ENCODE measurements at regions not wholly inside any gene's neighbourhood (a gene's known extent, or its start where the extent isn't known, plus 50 kb on each side); places are given as distances from the start of the nearest gene placed in this dataset.

DNA sequence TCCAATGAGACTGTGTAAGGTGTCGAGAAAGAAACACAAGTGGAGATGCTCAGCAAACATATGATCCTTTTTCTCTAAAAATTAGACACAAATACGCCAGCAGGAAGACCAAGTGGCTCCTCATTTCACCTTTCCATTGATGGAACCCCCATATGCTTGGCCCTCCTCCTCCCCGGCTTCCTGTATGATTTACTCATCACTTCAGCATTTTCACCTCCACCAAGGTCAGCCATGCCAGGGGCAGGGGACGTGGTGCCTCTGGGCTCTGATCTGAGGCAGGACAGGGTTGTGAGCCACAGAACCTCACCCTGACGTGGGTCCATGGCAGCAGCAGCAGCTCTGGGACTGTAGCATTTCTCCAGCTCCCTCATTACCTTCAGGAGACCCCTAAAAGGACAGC, 116.8 kb upstream of the PFKP start:
- no peak for DNase-seq (ENCODE audit: low read depth in 3 of 3)

DNA sequence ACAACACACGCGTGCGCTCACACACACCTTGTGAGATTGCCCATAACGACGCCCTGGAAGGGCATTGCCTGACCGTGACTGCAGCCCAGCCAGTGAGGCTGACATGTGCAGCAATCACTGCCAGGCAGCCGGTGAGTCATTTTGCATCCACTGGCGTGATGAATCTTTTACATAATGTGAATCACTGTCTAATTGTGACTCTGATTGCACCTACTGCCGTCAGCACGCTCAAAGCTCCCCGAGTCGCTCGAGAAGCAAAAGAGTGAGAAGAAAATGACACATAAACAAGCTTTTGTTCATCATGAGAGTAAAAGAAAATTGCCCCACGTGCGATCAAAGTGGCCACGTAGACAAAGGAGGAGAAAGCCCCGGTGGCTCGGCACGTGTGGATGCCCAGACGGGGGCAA, 117.4 kb upstream of the PFKP start:
- DNase-seq (ENCODE audit: low read depth in 3 of 3), result peak; percentile 13 to 58 (median 46)

DNA sequence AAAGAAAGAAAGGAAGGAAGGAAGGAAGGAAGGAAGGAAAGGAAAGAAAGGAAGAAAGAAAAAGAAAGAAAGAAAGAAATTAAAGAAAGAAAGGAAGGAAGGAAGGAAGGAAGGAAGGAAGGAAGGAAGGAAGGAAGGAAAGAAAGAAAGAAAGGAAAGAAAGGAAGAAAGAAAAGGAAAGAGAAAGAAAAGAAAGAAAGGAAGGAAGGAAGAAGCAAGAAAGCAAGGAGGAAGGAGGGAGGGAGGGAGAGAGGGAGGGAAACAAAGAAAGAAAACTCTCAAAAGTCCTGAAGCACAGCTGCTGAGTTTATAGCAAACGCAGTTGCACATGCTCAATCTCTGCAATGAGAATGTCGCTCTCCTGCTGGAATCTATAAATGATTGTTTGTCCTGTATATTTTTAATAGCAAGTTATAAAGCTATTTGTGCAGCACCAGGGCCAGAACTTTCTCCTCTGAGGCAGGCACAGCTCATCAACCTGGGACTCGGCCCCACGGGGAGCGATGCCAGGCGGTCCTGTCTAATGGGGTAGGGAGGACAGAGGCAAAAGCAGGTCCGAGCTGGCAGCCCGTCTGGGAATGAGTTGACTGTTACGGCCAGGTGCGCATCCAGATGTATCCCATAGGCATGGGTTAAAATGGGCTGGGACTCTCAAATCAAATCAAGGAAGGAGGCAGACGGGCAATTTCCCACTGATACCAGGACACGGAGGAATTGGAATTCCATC, 118.0 kb upstream of the PFKP start:
- no peak for DNase-seq (ENCODE audit: low read depth in 3 of 3)

DNA sequence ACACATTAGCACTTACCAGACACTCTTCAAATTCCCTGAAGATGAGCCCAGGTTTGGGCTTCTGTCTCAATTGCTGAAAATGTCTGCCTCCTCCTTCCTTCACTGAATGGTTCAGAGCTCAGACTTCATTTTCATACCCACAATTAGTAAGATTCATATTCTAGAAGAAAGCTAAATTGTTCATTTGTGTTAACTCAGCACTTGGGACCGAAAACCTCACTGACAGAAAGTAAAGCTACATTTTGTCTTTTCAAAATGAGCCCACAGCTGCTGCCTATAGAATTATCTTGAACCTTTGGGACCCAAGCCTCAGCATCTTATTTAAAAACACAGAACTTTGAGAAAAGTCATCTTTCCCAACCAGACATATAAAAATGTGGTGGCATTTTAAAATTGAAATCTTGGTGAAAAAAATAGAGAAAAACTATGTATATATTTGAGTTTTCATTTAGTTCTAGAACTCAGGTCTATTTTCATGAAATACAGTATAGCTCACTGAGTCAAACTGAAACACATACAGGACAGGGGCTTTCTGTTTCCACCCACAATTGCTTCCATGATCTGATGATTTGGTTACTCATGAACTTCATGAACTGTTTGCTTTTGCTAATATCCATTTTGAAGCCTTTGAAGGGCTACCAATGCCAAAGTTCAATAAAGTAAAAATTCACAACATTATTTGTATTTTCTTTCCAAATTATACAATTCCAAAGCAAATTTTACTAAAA, 119.1 kb upstream of the PFKP start:
- no peak for DNase-seq (ENCODE audit: low read depth in 3 of 3)

DNA sequence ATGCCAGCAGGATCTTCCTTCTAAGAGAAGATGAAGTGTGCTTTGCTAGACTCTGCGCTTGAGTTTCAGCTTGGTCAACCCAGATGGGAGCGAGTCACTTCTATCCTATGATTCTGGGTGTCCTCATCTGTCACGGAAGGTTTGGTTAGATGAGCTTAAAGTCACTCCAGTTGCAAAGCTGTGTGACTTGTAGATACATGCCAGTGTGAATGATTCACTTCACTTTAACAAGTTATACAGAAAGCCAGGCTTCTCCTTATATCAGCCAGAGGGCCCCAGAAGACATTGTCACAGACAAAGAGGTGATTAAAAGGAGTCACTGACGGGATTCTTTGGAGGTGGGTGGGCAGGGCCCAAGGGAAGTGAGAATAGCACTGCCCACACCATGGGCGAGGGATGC, 122.6 kb upstream of the PFKP start:
- no peak for DNase-seq (ENCODE audit: low read depth in 3 of 3)

DNA sequence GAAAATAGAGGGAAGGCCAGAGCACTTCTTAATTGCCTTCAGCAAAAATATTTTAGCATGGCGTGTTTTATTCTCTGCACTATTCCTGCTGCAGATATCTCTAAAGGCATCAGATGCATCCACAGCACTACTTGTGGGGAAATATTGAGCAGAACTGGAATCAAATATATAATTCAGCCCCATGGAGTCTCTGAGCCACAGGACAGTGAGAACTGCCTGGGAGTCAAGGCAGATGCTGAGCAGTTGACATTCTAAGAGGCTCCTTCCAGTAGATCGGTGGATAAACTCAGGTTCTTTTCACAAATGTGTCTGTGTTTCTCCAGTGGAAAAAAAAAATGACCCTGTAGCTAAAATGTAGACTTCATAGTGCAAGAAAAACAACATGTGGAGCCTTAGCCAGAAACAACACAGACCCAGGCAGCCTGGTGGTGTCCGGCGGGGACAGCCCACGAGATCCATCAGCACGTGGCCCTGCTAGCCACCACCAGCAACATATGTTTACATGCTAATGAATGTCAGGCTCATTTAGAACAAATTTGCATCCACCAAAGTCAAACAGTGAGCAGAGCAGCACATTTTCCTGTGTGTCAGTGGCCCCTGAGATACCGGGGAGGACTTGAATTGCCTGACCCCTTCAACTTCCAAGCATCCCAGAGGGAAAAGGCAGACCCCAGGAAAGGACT, 123.3 kb upstream of the PFKP start:
- DNase-seq (ENCODE audit: low read depth in 3 of 3), result no peak

DNA sequence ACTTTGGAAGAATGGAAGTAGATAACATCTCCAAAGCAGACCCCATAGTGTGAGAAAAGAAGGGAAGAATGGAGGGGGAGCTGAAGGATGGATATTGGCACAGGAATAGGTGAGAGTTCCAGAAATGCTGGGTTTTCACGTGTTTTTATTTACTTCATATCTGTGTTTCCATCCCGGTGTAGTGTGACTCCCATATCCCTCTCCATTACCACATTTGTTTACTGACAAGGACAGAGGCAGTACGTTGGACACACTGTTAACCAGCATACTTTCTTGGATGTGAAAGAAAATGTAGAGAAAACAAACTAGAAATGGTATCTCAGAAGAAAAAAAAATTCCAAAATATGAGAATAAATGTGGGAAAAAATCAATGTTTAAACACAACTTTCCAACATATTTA, 124.4 kb upstream of the PFKP start:
- no peak for DNase-seq (ENCODE audit: low read depth in 3 of 3)

DNA sequence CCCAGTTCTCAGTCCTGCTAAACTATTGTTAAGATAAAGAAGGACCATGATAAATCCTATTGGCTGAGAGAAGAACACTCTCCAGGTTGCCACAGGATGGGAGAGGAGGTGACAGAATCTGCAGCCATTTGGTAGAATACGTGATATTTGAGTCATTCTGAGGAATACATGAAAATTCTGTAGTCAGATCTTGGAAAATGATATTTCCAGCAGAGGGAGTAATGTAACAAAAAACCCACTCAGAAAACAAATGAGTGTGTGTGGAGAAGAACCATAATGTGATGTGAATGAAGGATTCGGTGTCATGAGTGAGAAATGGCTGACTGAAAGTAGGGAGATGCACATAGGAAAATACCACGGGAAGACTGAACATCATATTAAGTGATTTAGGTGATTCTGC, 128.5 kb upstream of the PFKP start:
- no peak for DNase-seq (ENCODE audit: low read depth in 3 of 3)

DNA sequence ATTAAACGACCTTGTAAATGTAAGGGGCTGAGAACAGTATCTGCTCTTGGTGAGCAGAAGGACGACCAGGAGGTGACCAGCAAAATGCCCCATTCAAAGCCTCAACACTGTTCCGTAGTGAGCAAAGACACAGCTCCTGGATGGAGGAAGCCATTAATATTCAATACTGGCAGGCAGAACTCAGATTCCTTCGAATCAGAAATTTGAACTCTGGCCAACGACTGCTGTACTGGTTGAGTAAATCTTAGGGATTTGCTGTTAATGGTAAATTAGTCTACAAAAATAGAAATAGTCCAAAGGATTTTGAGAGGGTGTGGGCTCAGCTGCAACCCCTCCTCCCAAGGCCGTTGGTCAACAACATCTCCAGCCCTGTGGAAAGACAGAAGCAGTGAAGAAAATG, 130.5 kb upstream of the PFKP start:
- no peak for DNase-seq (ENCODE audit: low read depth in 3 of 3)

DNA sequence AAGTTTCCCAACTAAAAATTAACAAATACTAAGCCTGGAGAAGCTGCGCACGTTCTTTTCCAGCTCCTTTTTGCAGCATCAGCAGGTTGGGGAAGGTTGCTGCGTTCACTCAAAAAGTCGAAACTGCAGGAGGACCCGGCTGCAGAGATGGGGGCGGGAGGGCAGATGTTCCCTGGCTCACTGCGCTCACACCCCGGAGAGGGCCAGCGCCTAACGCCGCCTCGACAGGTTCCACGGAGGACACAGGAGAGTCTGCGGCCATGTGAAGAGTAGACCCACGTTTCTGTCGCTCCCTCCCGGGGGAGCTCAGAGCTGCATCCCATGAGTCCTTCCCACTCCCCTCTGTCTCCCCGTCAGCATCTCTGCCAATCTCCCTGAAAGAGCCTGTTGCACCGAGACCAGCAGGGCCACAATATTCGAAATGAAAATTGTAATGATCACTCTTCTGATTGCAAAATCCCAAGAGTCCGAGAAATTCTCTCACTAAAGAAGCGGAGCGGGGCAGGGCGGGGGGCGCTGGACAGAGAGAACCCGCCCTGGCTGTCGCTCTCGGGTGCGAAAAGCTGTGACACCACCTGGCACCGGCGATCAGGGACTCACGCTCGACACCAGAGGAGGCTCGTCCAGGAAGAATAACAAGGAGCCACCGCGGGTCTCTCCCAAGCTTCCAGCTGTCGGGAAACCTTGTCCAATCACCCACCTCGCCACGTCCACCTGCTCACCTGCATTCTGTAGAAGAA, 131.5 kb upstream of the PFKP start:
- no peak for DNase-seq (ENCODE audit: low read depth in 3 of 3)

DNA sequence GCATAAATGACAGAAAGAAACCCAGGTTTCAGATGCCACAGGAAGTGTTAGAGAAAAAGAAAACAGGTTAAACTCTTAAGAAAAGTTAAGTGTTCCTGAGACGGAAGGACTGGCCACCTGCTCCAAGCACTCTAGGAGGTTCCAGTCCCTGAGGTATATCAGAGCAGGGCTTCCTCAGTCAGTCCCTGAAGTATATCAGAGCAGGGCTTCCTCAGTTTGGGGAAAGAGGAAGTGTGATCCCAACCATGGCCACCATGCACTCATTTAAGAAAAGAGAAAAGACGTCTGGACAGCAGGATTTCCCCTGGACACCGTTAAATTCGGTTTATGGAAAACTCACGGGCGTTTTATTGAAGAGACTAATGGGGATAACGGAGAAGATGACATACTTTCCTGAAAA, 133.4 kb upstream of the PFKP start:
- DNase-seq (ENCODE audit: low read depth in 3 of 3), result no peak

DNA sequence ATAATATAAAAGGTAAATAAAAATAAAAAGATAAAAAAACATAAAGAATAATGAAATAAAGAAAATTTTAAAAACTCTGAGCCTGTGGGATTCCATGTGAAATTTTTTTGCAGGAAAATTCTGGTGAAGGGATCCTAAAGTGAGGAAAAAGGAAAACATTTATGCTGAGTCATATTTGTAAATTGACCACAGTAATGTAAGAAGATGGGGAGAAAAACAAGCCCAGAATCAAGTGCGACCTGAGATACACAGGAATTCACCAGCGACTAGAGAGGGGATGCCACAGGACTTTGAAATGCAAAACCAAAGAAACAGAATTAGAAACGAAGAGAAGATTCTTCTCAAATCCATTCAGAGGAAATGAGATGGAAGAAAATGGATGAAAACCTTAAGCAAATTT, 133.8 kb upstream of the PFKP start:
- DNase-seq (ENCODE audit: low read depth in 3 of 3), result no peak

DNA sequence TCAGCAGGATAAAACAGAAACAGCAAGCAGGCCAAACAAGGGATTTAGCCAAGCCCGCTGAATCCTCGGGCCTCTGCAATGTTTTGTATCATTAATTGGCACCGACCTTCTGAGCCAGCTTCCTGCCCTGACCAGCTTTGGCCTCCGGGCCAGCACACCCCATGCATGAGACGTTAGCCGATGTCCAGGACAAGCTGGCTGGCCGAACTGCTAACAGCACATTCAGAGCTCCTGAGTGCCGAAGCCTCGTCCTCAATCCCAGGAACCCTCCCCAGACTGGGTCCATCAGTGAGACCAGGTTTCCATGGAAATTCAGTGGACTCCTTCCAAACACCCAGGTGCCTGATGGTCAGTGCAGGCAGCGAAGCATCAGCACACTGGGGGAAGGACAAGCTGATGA, 134.3 kb upstream of the PFKP start:
- DNase-seq (ENCODE audit: low read depth in 3 of 3), result no peak

DNA sequence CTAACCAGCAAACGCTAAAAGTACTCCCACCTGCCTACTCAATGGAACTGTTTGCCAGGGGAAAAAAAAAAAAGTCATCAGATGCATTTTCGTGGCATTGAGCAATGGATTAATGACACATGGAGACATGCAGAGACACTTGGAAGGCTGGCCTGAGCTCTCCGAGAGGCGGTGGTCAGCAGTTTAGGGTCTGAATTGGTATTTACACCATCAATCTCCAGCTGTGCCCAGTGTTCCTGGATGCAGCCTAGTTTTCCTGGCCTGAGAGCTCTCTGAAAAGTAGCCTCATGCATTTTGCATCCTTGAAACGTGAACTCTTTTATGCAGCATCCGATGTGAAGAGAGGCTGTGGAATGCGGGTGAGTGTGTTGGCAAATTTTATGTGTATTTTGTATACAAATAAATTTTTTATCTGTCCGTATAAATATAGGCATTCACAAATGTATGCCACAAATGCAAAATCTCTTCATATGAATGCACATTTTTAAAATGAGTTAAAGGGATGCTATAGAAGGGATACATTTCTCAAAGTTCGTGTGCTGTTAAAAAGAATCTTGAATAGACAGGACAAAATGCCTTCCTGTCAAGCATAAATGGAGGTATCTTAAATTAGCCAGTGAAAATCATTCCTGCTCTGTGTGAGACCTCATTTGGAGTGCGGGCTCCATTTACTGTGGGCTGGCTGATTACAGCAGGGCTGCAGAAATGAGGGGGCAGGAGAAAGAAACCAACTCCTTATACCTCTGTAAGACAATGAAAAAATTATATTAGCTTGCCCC, 137.7 kb upstream of the PFKP start:
- no peak for DNase-seq (ENCODE audit: low read depth in 3 of 3)

DNA sequence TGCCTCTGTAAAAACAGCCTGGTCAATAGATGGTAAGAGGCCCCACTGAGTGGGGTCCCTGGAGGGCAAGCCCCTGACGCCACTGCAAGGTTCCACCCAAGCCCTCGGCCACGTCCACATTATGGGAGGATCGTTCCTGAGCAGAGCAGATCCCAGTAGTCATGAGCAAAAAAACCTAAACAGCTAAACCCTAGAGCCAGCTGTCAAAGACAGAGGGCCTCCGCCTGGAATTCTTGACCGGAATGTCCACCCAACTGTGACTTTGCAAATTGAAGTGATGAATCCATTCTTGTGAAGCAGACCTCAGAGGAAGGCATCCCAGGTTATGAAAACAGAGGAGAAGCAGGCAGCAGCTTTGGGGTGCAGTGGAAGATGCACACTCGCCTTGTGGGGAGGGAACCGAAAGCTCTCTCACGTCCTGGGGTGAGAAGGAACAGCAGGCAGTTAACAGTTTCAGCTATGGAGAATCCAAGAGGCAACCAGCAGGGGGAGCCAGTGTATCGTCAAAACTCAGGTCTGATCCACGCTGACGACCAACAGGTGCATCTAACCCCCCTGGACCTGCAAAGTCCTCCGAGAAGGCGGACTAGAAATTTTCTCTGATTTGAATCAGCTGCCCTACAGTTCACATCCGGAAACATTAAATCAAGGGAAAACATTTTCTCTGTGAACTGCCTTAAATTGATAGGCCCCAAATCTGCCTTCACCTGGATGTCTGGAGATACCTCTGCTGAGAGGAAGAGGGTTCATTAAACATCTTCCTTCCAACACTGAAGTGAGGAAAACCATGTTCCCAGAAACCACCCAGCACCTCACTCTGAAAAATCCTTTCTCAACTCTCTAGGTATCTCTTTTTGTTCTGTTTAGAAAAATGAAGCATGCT, 139.1 kb upstream of the PFKP start:
- DNase-seq (ENCODE audit: low read depth in 3 of 3), result peak; percentile 39 to 70 (median 57)

DNA sequence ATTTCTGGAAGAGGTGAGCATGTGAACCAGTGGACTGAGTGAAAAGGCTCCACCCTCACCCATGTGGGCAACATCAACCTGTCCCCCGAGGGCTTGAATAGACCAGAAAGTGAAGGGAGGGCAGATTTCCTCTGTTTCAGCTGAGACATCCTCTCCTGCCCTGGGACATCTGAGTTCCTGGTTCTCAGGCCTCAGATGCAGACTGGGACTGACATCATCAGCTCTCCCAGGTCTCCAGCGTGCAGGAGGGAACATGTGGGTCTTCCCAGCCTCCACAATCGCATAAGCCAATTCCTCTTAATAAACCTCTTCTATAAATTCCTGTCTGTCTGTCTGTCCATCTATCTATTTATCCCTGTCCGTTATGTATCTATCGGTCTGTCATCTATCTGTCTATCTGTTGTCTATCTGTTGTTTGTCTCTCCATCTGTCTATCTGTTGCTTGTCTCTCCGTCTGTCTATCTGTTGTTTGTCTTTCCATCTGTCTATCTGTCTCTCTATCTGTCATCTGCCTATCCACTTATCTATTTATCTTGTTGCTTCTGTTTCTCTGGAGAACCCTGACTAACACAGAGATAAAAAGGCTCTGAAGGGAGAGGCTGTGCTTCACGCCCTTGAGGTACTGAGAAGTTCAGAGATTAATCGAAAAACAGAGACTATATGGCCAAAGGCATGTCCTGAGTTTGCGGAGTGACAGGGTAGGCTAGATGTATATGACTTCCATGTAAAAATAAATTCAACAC, 140.3 kb upstream of the PFKP start:
- no peak for DNase-seq (ENCODE audit: low read depth in 3 of 3)

DNA sequence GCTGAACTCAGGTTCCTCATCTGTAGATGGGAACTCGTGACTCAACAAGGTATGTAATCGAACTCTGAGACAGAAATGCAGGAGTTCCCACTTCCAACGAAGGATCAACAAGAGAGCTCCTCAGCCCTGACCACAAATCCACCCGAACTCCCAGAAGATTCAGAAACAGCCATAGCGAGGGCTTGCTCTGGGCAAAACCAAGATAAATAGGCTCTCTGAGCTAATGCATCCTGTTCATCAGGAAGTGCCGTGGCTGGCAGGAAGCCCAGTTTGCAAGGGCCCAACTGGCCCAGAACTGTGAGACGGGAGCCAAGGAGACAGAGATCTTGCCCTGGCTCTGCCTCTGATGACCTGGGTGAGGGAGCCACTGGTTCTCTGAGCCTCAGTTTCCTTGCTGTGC, 141.7 kb upstream of the PFKP start:
- no peak for DNase-seq (ENCODE audit: low read depth in 3 of 3)

DNA sequence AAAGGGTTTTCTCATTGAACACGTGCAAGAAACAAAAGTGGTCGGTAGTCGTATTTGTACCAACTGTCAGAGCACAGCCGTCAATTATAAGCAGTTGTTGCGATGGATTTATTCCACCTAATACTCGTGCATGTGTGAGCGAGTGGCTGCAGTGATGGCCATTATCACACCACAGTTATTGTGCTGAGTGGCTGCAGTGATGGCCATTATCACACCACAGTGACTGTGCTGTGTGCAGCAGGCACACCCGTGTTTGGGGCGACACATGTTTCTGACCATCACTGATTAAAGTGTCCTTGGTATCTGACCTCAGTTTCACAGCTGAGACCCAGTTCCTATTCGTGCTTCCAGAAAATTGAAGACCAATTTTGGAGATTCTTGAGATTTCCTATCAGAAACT, 142.9 kb upstream of the PFKP start:
- no peak for DNase-seq (ENCODE audit: low read depth in 3 of 3)

DNA sequence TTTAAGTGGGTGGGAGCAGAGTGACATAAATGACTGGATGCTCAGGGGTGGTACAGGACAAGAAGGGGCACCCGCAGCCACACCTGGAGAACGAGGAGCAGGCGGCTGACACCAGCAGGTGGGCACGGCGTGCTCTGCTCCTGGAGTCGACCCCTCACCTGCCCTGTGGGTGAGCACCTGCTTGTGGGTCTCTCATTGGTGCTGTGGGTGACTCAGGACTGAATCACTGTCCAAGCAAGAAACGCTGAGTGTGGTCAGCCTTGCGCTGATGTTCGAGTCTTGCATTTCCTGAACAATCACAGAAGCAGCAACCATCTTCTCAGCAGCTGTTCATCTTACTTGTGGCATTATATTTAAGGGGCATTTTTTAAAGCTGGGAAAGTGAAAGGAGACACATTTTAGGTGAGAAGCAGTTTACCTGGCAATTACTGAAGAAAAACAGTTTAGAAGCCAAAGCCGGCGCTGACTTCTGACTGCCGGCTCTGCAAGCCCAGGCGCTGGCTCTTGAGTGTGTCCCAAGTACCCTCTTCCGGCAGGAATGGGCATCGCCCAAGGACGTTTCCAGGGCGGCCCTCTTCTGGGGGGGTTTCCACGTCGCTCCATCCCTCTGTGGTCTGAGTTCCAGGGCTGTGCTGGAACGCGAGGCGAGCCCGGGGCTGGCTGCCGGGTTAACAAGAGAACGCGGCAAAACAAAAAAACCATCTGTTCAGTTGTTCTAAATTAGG, 145.2 kb upstream of the PFKP start:
- DNase-seq (ENCODE audit: low read depth in 3 of 3), result no peak
